BE2C (cell line): ENCODE measurements at regions not wholly inside any gene's neighbourhood (a gene's known extent, or its start where the extent isn't known, plus 50 kb on each side); places are given as distances from the start of the nearest gene placed in this dataset.

Experiments used
- DNase-seq: peaks from one replicate; pipeline ENCODE4 v3.0.0-alpha.2; 2020
- H3K27me3 ChIP-seq: fragments of 250-450 bp; sonication (Bioruptor Pico); 2 replicates; pipeline ENCODE4 v1.5.1; 2020; ENCODE audit warnings: mild to moderate bottlenecking
- H3K36me3 ChIP-seq: fragments of 250-450 bp; sonication (Bioruptor Pico); 2 replicates; pipeline ENCODE4 v1.5.1; 2020; ENCODE audit warnings: mild to moderate bottlenecking
- H3K4me1 ChIP-seq: fragments of 250-450 bp; sonication (Bioruptor Pico); 2 replicates; pipeline ENCODE4 v1.5.1; 2020
- H3K4me3 ChIP-seq: 2 replicates; pipeline ENCODE4 v1.5.1; 2011; ENCODE audit warnings: low read depth, low read length
- H3K9me3 ChIP-seq: fragments of 250-450 bp; sonication (Bioruptor Pico); 2 replicates; pipeline ENCODE4 v1.5.1; 2020
- TF ChIP-seq, protein P1 (sequence below): IDR thresholded peaks from 2 replicates; pipeline ENCODE4 v1.5.1; 2012; ENCODE audit warnings: mild to moderate bottlenecking, low read depth, low read length

DNA sequence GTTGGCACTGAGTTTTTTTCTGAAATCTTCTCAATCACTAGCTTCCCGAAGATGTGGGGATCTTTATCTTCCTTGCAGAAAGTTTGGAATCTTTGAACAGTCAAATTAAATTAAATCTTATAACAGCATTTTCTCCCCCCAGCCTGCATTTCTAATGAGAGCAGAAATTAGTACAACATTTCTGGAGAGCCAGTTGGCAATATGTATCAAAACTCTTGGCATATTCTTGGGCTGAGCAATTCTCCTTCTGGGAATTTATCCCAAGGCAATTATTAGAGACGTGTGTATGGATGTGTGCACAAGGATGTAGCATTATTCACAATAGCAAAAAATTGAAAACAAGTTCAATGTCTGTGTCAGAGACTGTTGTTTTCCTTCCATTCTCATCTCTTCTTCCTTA lies 159.5 kb downstream of the OLFM4 start:
- no peak for DNase-seq
- Histone ChIP-seq H3K9me3 (no peaks in the 10 kb centered on the region), H3K4me3 (no peak overlapping the region), H3K4me1 (no peaks in the 10 kb centered on the region), H3K27me3 (no peaks in the 10 kb centered on the region), H3K36me3 (no peaks in the 10 kb centered on the region)
- TF ChIP-seq, protein P1, sequence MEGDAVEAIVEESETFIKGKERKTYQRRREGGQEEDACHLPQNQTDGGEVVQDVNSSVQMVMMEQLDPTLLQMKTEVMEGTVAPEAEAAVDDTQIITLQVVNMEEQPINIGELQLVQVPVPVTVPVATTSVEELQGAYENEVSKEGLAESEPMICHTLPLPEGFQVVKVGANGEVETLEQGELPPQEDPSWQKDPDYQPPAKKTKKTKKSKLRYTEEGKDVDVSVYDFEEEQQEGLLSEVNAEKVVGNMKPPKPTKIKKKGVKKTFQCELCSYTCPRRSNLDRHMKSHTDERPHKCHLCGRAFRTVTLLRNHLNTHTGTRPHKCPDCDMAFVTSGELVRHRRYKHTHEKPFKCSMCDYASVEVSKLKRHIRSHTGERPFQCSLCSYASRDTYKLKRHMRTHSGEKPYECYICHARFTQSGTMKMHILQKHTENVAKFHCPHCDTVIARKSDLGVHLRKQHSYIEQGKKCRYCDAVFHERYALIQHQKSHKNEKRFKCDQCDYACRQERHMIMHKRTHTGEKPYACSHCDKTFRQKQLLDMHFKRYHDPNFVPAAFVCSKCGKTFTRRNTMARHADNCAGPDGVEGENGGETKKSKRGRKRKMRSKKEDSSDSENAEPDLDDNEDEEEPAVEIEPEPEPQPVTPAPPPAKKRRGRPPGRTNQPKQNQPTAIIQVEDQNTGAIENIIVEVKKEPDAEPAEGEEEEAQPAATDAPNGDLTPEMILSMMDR: no peak

DNA sequence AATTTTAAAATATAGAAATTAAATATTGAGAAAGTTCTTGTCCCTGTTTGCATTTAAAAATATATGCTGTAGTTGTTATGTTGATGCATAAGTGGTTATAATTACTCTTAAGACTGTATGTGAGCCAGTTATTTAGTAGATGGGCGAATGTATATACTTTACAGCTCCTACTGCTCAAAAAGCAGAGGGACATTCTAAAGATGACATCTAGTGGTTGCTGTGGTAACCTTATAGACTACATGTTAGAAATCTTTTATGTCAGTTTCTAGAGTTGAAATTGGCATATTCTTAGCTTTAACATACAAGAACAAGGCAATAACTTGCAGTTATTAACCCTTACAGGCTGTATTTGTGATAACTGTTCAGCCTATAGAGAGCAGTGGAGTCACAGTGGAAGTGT lies 160.5 kb downstream of the OLFM4 start:
- no peaks in the 10 kb centered on the region for H3K4me1 ChIP-seq
- H3K27me3 ChIP-seq: no peaks in the 10 kb centered on the region
- no peak overlapping the region for H3K4me3 ChIP-seq
- H3K9me3 ChIP-seq: no peaks in the 10 kb centered on the region
- no peaks in the 10 kb centered on the region for H3K36me3 ChIP-seq
- no peak for DNase-seq
- TF ChIP-seq, protein P1: no peak

DNA sequence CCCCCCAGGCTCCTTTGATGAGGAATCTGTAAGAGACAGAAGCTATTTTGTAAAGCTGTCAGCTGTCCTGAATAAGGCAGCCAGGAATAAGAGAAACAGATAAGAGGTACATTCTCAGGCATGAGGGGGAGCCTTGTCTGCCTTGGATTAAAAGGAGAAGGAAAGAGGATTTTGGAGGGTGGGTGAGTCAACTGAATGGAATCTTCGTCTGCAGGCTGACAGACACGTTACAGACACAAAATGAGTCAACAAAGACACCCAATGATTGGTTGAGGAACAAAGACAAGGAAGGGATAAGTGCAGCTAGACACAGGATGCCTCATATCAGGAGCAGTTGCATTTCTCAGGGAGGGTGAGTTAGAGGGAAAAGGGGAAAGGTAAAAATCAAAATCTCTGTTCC lies 162.5 kb downstream of the OLFM4 start:
- no peaks in the 10 kb centered on the region for H3K4me1 ChIP-seq
- H3K27me3 ChIP-seq: no peaks in the 10 kb centered on the region
- no peak for DNase-seq
- H3K9me3 ChIP-seq: no peaks in the 10 kb centered on the region
- TF ChIP-seq, protein P1: no peak
- no peaks in the 10 kb centered on the region for H3K36me3 ChIP-seq
- no peak overlapping the region for H3K4me3 ChIP-seq

DNA sequence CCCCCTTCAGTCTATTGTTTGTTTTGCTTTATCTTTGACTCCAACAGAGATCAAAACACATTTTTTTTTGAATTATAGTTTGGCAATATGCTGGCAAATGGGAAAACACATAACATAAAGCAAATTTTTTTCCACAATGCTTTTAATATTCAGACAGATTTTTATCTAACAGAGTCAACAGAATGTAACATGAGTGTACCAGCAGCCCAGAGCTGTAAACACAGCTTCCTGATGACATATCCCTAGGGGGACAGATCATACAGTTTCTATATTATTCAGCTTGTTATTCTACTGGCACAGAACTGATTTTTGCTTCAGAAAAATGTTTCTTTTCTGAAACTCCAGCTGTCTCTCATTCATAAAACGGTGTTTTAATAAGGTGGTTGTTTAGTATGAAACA lies 168.8 kb downstream of the OLFM4 start:
- TF ChIP-seq, protein P1: no peak
- DNase-seq: no peak
- Histone ChIP-seq H3K4me1 (no peaks in the 10 kb centered on the region), H3K4me3 (no peak overlapping the region), H3K27me3 (no peaks in the 10 kb centered on the region), H3K9me3 (no peaks in the 10 kb centered on the region), H3K36me3 (no peaks in the 10 kb centered on the region)

DNA sequence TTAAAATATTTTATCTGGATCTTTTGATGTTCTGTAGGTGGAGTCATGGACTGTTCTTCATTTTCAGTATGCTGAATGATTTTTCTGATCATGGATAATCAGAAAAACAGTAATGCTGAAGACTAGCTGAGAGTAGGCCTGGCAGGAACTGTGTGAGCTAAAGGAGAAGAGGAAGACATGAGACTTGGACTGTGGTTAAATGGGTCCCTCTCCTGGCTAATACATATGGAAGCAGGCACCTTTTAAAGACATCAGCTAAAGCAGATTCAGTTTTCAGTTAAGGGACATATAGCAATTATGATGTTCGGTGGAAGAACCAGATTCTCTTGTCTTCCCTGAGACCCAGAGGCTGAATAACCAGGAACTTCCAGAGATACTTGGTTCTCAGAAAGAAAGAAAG lies 169.4 kb downstream of the OLFM4 start:
- TF ChIP-seq, protein P1: no peak
- H3K4me3 ChIP-seq: no peak overlapping the region
- DNase-seq: no peak
- no peaks in the 10 kb centered on the region for H3K9me3 ChIP-seq
- no peaks in the 10 kb centered on the region for H3K4me1 ChIP-seq
- H3K36me3 ChIP-seq: no peaks in the 10 kb centered on the region
- no peaks in the 10 kb centered on the region for H3K27me3 ChIP-seq

DNA sequence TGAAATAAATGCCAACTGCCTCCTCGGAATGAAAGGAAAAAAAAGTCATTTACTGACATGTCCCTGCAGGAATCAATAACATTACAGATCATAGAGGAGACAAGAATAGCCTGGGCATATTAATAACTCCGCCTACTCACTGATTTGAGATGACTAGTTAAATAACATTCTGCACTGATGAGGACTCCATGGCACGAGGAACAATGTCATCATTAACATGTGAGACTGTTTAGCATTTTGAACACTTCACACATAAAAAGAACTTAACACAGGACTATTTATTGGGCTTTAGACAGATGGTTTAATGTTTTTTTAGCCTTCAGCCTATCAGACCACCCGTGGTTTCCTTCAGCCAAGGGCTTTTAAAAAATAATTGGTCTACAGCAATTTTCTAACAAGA lies 170.1 kb downstream of the OLFM4 start:
- H3K27me3 ChIP-seq: no peaks in the 10 kb centered on the region
- H3K36me3 ChIP-seq: no peaks in the 10 kb centered on the region
- H3K4me1 ChIP-seq: no peaks in the 10 kb centered on the region
- no peak overlapping the region for H3K4me3 ChIP-seq
- no peaks in the 10 kb centered on the region for H3K9me3 ChIP-seq
- DNase-seq: no peak
- TF ChIP-seq, protein P1: no peak
